ENCODE measurements at regions not wholly inside any gene's neighbourhood (a gene's known extent, or its start where the extent isn't known, plus 50 kb on each side); places are given as distances from the start of the nearest gene placed in this dataset.
A peak's percentile ranks its signal among the peaks of the same experiment; 100 is the strongest.

GRCh38 chr2:106572541-106573450 is 85.6 kb downstream of the CD8B2 start:
- no peak for DNase-seq (ENCODE audit: low read depth in 2 of 2)

DNA sequence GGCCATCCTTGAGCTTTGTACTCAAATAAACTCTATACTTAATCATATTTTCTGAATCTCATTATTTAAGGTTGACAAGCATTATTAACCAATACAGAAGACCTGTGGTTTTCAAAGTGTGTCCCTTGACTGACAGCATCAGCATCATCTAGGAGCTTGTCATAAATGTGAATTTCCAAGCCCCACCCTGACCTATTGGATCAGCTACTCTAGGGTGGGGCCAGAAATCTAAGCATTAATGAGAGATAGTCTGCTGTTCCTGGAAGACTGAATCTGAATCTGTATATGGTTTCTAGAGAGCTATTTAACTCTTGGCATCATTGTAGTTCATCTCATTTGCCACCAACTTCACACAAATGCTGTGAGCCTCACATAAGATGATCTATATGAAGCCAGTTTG is 86.6 kb downstream of the CD8B2 start:
- DNase-seq (ENCODE audit: low read depth in 2 of 2), result no peak

DNA sequence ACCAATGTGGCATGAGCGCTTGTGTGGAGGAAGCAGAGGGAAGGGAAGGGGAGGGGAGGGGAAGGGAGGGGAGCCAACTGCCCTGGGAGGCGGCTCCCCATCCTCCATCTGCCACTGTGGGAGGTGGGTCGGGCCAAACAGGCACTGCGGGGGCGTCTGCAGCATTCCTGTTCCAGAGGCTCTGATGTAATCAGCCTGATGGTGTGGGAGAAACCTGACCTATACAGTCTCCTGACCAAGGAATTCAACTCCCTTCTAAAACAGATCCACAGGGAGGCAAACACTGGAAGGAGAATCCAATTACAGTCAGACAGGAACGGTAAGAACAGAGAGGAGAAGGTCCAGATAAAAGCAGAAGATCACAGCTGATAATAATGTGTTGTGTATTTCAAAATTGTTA is 88.8 kb downstream of the CD8B2 start:
- DNase-seq (ENCODE audit: low read depth in 2 of 2), result no peak

GRCh38 chr2:106577255-106577651 is 90.1 kb downstream of the CD8B2 start:
- DNase-seq (ENCODE audit: low read depth in 2 of 2), result no peak

DNA sequence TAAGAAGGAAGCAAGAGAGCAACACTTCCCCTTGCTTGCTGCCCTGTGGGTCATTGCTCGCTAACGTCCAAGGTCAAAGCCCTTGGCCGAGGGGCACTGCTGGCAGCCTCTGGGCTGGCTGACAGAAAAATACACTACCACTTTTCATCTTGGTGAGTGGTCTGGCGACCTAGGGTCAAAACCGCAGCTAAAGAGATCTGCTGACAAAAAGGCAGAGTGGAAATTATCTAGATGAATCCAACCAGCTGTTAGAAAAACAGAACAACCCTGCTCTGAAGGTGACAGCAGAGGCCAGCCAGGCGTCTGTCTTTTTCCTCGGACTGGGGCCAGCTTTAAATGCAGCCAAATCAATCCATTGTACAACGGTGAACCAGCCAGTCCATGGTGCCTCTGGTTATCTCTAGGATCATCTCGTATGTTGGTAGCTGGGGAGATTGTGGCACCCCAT is 92.6 kb downstream of the CD8B2 start:
- no peak for DNase-seq (ENCODE audit: low read depth in 2 of 2)

DNA sequence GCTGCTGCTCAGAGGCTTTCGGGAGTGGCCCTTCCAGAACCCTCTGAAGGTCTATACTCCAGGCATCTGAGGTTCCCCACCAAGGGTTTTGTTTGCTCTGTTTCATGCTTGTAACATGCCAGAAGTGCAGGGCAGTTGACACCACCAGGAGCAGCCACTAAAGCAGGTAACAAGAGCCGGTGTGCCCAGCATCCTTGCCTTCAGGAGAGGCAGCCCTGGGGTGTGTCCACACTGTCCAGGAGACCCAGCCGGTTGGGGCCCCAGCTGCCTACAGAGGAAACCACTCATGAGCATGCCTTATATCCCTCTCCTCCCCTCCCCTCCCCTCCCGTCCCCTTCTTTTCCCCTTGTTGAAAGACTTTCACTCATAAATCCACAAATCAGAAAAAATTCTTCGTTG is 93.1 kb downstream of the CD8B2 start:
- DNase-seq (ENCODE audit: low read depth in 2 of 2), result no peak

- DNase-seq (ENCODE audit: low read depth in 2 of 2), result no peak
Measured at GRCh38 chr2:106581328-106581727, 94.2 kb downstream of the CD8B2 start.

DNA sequence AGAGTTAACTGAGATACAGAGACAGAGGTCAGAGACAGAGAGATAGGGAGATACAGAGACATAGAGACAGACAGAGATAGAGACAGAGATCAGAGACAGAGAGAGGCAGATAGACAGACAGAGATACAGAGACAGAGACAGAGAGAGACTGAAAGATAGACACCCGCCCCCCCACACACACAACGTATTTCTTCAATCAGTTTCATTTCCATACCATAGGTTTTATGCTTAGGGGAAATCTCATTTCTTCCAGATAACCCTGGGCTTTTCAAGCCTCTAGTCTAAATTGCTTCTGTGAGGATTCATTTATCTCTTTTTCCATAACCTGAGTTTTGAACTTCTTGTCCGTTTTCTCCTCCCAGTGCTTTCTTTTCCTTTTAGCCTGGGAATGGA is 94.6 kb downstream of the CD8B2 start:
- no peak for DNase-seq (ENCODE audit: low read depth in 2 of 2)

DNA sequence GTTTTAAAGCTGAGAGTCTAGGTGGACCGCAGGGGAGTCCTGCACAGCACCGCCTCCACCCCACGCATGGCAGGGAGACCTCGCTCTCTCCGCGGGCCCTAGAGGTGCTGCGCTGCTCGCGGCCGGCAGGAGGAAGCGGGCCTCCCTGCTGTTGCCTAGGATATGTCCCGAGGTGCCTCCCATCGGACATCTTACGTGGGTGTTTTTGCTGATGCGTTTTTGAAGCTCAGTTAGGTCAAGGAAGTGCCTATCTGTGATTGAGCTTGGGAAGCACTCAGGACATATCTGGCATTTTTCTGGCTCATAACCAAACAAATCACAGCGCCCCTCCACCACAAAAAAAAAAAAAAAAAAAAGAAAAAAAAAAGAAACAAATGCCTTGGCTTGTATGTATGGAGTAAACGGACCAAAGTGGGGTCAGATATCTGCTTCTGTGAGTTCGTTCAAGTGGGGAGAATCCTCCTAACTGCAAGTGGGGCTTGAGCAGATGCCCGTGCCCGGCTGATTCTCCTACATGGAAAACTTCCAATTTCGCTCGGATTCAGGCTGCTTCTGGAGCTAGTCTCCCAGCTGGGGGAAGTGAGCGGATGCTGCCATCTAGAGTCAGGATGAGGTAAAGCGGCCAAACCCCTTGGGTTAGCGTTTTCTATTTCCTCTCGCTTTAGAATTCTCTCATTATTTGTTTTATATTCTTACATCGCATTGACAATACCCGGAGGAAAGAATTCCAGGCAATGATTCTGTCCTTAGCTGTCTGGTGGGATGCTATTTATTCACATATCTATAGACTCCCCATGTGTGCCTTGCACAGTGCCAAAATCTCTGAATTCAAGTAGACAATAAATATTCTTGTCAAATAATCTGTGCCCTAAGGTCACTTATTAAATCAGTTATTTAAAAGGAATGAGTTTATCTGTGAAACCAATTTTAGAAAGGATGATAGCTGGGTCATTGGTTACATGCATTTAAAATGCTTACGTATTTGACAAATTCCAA is 95.3 kb downstream of the CD8B2 start:
- DNase-seq (ENCODE audit: low read depth in 2 of 2), result peak; percentile 31 to 38

GRCh38 chr2:106584304-106584954 is 97.3 kb downstream of the CD8B2 start:
- no peak for DNase-seq (ENCODE audit: low read depth in 2 of 2)

DNA sequence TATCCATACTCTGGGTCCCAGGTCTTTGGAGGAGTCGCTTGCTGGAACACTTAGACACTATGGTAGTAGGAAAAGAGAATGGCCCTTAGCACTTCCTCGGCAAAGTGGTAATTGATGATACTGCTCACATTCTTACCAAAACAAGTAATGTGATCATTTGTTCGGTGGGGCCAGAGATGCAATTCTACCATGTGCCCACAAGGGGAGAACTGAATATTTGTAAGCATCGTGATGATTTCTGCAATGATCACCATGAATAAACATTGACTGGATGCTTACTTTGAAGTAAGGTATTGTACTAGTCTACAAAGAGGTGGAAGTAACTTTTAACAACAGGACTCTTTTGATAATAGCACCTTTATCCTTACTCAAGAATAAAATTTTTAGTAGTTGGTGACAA is 109.7 kb downstream of the CD8B2 start:
- DNase-seq (ENCODE audit: low read depth in 2 of 2), result no peak

DNA sequence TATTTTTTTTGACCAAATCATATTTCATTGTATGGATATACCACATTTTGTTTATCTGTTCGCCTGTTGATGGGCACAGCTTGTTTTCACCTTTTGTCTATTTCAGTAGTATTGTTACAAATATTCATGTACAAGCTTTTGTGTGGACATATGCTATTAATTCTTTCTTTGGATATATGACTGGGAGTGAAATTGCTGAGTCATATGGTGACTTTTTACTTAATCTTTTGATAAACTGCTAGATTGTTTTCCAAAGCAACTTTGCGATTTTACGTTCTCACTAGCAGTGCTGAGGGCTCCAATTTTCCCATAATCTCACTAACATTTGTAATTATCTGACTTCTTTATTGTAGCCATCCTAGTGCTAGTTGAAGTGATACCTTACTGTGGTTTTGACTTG is 112.4 kb downstream of the CD8B2 start:
- DNase-seq (ENCODE audit: low read depth in 2 of 2), result no peak

DNA sequence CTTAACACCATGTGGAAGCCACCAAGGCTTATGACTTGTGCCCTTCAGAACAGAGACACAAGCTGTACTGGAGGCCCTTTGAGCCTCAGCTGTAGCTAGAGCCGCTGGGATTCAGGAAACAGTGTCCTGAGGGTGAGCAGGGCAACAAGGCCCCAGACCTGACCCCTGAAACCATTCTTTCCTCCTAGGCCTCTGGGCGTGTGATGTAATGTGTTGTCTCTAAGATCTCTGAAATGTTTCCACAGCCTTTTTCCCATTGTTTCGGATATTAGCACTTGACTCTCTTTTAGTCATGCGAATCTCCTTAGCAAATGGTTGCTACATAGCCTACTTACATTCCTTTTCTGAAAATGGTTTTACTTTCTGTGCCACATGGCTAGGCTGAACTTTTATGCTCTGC is 114.9 kb downstream of the CD8B2 start:
- no peak for DNase-seq (ENCODE audit: low read depth in 2 of 2)

- DNase-seq (ENCODE audit: low read depth in 2 of 2), result no peak
Measured at GRCh38 chr2:106606652-106607051, 119.5 kb downstream of the CD8B2 start.

DNA sequence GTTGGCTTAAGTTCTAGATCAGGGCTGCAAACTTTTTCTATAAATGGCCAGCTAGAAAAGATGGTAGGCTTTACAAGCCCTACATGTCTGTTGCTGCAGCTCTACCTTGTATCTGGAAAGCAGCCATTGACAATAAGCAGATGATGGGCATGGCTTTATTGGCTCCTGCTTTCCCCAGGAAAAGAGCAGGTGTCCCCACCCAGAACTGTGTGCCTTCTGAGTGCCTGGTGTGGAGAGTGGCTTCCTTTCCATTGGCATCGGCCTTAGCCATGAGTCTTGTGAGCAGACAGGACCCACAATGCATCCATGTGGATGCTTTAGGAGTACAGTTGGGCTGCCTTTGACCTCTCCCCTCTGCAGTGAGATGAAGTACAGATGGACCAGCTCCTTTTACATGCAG is 120.2 kb downstream of the CD8B2 start:
- no peak for DNase-seq (ENCODE audit: low read depth in 2 of 2)

GRCh38 chr2:106609780-106610179 is 122.6 kb downstream of the CD8B2 start:
- no peak for DNase-seq (ENCODE audit: low read depth in 2 of 2)

DNA sequence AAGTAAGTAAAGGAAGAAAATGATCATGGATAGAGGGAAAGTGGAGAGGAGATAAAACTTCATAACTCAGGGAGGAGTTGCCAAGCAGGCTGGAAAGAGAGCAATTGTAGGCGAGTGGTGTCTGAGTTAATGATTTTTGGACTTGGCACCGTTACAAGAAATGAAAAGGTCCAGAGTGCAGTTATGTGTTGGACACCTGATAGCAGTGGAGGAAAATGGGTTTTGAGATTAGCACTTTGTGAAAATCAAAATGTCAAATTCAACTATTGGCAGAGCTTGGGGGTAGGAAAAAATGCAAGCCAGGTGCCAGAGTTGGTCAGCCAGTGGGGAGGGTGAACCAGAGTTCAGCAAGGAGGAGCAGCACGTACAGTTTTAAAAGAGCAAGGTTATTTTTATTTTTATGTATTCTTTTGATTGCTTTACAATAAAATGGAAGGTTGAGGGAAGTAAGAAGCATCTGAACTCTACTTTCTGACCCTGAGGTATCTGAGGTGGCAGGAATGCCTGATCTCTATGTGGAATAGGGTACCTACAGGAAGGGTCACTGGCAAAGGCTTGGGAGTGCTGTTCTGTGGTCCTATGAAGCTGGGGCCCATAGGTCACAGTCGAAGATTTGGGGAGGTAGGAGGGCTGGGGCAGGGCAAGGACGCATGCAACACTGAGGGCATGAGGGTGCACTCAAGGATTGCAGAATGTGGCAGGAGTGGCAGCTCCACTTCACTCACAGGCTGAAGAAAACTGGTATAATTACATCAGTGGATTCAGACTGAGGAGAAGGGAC is 127.5 kb downstream of the CD8B2 start:
- DNase-seq (ENCODE audit: low read depth in 2 of 2), result no peak

DNA sequence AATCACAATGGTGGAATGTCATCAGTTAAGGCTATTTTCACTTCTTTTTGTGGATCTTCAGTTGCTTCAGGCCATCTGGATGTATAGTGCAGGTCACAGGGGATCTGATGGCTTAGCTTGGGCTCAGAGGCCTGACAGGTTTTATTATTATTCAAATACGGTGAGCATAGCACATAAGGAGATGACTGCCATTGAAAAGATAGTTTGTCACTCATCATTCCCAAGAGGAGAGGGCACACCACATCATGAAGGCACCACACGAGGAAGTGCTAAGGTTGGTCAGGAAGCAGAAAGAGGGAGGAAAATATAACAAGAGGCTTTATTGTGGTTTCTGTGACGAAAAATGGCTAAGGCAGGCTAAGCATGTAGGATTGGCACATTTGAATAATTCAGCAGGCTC is 131.4 kb downstream of the CD8B2 start:
- no peak for DNase-seq (ENCODE audit: low read depth in 2 of 2)

- no peak for DNase-seq (ENCODE audit: low read depth in 2 of 2)
Measured at GRCh38 chr2:106623456-106623855, 136.3 kb downstream of the CD8B2 start.

DNA sequence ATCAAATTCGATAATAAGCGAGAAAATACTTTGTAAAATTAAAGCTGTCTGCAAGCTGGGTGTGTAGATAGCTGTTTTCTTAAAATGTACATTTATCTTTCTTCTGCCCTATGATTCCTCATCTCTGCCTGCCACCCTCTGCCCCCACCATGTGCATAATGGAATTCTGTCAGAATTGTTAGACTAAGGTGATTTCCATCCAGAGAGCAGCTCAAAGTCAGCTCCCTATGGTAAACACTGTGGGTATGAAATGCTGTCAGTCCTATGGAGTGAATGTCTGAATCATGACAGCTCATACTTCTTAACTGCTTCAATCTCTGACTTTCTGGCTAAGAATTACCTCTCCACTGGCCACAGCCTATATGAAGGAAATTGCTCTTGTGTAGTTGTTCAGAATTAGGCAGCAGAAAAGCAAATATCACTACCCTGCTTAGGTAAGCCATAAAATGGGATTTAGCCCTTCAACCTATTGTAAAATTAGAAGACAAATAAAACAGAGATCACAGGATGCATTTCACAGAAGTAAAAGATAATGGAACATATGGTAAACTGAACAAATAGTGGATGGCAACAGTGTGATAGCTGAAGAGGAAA is 137.7 kb downstream of the CD8B2 start:
- DNase-seq (ENCODE audit: low read depth in 2 of 2), result no peak

DNA sequence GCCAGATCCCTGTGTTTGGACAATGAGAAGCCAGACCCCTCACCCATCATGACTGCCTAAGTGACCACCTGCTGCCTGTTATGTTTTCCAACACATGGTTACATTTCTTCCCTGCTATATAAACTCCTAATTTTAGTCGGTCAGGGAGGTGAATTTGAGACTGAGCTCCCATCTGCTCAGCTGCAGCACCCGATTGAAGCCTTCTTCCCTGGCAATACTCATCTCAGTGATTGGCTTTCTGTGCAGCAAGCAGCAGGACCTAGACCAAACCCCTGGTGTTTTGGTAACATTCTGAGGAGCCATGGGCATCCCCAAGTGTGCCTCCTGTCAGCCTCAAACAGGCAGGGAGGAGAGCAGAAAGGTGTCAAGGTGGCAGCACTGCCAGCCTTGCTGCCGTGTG is 141.2 kb downstream of the CD8B2 start:
- DNase-seq (ENCODE audit: low read depth in 2 of 2), result no peak

Data from activated CD4-positive, alpha-beta T cell treated with anti-CD3 and anti-CD28 coated beads for 24 hours (primary cell).